ENCODE measurements at regions not wholly inside any gene's neighbourhood (a gene's known extent, or its start where the extent isn't known, plus 50 kb on each side); places are given as distances from the start of the nearest gene placed in this dataset.
"Not testable (repeated sequence)": the region's sequence is repeated elsewhere in the genome, so short reads cannot be mapped to it uniquely, and the experiment has no call there.

- no peak for DNase-seq (ENCODE audit: low spot score)
Measured at GRCh38 chr16:63512910-63513309, 1476.7 kb upstream of the CDH8 start.

DNA sequence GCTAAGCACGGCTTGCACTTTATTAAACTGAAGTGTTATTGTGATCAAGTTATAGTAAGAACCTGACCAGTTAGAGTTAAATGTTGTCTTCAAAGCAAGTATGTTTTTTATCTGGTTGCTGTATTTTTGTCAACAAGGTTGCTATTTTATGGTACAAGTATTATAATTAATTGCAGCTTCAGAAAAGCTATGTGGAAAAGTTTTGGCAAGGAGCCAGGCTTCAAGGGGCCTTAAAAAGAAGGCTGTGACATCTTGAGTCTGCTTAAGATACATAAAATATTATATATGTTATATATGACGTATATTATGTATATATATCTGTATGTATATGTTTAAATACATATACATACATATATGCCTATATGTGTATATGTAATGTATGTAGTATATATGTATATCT lies 1461.2 kb upstream of the CDH8 start:
- no peak for DNase-seq (ENCODE audit: low spot score)

GRCh38 chr16:63496282-63496681 lies 1460.0 kb upstream of the CDH8 start:
- DNase-seq (ENCODE audit: low spot score) = no peak

DNA sequence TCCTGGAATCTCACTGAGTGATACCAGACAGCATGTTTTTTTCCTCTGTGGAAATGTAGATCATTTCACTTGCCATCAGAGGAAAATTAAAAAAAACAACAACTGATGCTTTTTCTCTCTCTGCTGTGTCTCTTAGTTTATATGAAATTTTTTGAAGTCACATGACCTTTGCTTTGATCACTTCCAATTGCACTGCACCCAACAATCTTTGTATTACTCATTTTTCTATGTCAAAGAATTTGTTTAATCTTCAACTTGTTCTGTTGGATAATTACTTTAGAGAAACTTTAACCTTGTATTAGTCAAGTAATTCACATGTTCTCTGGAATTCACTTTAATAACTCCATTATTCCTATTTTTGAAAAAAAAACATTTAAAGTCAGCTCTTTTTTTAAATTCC lies 1452.7 kb upstream of the CDH8 start:
- no peak for DNase-seq (ENCODE audit: low spot score)

DNA sequence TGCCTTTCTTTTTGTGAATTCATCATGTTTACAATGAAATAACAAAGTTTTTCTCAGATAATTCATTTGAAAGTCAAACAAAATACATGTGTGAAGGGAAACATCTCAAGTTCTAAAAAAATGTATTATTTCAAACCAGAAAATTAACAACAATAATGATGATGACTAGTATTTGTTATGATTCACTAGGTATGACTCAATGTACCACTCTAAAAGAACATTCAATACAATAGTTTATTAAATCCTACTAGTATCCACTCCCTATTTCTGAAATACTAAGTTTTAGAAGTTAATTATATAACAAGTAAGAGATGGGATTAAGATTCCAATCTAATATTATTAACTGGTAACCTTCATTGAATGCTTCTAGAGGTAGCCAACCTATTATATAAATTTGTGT lies 1444.8 kb upstream of the CDH8 start:
- no peak for DNase-seq (ENCODE audit: low spot score)

DNA sequence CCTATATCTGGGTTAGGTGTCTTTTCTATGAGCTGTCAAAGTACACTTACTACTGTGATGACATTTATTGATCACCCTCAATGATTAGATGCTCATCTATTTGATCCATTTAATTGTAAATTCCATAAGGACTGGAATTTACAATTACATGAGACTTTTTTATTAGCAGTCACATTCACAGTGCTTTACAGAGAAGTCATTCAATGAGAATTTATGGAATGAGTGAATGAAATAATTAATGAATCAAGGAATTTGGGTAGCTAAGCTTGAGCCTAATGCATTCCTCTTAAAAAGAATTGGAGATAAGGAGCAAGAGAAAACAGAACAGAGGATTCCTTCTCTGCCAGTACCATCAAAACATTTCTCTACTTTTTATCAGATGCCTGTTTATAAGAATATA lies 1437.5 kb upstream of the CDH8 start:
- DNase-seq (ENCODE audit: low spot score) = no peak

DNA sequence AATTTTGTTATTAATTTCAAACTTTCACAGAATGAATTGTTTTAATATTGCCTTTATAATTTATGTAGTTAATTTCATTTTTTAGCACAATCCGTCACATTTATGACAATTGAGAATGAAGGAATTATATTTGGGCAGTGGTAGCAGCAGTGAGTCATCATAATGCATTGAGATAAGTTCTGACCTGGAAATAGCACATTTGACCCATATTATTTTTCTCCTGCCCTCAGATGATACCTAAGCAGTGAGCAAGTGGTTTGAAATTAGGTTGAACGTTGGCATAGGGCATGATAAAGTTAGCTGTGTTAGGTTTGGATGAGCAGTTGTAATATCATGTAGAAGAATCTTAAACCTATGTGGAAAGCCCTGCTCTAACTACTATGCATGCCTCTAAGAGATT lies 1431.3 kb upstream of the CDH8 start:
- DNase-seq (ENCODE audit: low spot score) = no peak

GRCh38 chr16:63462316-63462715 lies 1426.1 kb upstream of the CDH8 start:
- no peak for DNase-seq (ENCODE audit: low spot score)

DNA sequence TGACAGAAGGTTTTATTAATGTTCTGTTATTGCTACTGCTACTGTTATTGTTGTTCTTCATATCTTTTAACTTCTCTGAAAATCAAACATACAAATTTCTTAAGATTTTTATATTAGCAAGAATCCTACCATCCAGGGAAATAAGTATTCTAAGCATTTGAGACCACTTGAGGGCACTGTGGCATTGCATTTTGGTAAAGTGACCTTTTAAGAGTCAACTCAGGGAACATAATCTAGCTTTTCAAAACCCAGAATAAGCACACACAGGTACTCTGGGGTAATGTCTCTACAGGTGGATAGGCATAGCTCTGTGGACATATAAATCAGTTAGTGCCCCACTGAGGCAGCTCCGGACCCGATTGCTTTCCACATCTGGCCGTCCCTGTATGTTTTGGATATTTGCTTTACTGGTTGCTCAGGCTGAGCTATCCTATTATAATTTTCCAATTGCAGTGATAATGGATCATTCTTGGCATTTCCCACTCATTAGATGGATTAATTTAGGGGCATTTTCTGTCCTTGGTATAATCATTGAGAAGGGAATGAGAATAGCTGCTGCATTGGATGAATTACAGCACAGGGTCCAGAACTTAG lies 1425.1 kb upstream of the CDH8 start:
- peak; percentile 13 for DNase-seq (ENCODE audit: low spot score)

GRCh38 chr16:63458846-63459245 lies 1422.6 kb upstream of the CDH8 start:
- no peak for DNase-seq (ENCODE audit: low spot score)

DNA sequence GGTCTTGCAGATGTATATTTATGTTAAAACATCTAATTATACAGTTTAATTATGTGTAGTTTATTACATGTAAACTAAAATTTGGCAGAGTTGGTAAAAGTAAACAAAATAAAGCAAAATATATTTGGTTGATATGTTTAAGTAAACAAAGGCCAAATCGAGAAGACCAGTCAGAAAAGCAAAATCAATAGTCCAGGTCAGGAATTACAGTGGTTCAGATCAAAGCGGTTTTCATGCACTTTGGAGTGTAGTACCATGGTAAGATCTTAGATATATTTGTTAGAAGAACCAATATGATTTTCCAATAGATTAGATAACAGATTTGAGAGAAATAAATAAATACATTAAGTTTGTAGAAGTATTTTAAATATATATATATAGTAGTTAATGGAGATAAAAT lies 1421.6 kb upstream of the CDH8 start:
- no peak for DNase-seq (ENCODE audit: low spot score)

DNA sequence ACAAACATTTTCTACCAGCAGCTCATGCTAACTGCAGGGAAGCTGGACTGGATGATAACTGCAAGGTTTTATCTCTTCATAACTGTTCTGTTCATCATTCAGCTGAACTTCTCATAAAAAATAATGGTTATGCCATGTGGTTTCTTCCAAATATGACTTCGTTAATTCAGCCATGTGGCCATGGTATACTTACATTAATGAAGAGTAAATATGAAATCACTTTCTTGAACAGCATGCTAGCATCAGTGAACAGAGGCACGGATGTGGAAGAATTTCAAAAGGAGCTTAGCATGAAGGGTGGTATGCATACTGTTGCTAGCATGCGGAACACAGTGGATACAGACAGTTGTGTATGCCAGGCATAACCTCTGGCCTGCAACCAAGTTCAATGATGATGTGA lies 1417.0 kb upstream of the CDH8 start:
- no peak for DNase-seq (ENCODE audit: low spot score)

- no peak for DNase-seq (ENCODE audit: low spot score)
Measured at GRCh38 chr16:63447121-63447520, 1410.9 kb upstream of the CDH8 start.

GRCh38 chr16:63442246-63442645 lies 1406.0 kb upstream of the CDH8 start:
- no peak for DNase-seq (ENCODE audit: low spot score)

GRCh38 chr16:63426275-63426870 lies 1390.1 kb upstream of the CDH8 start:
- no peak for DNase-seq (ENCODE audit: low spot score)

- DNase-seq (ENCODE audit: low spot score) = no peak
Measured at GRCh38 chr16:63422715-63423114, 1386.5 kb upstream of the CDH8 start.

- DNase-seq (ENCODE audit: low spot score) = no peak
Measured at GRCh38 chr16:63416712-63417111, 1380.5 kb upstream of the CDH8 start.

DNA sequence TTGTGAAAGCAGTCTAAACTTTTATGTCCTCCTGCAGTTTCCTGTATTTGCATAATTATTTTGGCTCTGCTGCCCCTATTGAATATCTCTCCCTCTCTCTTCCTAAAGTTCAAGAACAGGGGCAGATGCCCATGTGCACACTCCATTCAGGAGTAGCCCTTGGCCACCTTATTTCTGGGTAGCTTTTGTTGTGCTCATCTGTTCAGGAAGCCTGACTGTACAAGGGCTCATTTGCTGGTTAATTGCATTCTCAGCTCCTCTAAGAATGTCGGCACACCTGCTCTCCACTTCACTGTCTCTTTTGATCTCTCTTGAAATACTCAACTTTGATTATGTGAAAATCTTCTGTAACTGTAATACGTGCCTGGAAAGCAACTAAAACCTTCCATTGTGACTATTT lies 1378.8 kb upstream of the CDH8 start:
- DNase-seq (ENCODE audit: low spot score) = no peak

DNA sequence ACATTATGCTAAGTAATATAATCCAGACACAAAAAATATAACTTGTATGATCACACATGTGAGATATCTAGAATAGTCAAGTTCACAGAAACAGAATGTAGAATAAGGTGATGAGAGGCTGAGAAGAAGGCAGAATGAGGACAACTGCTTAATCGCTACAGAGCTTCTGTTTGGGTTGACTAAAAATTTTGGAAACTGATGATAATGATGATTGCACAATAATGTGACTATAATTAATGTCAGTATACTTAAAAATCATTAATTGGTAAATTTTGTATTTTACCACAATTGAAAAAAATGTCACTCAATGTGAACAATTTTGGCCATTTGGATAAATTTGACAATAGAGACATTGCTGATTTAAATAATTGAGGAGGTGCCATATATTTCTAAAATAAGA lies 1374.4 kb upstream of the CDH8 start:
- no peak for DNase-seq (ENCODE audit: low spot score)

- DNase-seq (ENCODE audit: low spot score) = no peak
Measured at GRCh38 chr16:63403792-63404191, 1367.6 kb upstream of the CDH8 start.

DNA sequence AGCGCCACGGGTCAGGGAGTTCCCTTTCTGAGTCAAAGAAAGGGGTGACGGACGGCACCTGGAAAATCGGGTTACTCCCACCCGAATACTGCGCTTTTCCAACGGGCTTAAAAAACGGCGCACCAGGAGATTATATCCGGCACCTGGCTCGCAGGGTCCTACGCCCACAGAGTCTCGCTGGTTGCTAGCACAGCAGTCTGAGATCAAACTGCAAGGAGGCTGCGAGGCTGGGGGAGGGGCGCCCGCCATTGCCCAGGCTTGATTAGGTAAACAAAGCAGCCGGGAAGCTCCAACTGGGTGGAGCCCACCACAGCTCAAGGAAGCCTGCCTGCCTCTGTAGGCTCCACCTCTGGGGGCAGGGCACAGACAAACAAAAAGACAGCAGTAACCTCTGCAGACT lies 1352.0 kb upstream of the CDH8 start:
- not testable (repeated sequence) for DNase-seq (ENCODE audit: low spot score)

GRCh38 chr16:63385714-63386432 lies 1349.6 kb upstream of the CDH8 start:
- DNase-seq (ENCODE audit: low spot score) = no peak

GRCh38 chr16:63373744-63374143 lies 1337.5 kb upstream of the CDH8 start:
- DNase-seq (ENCODE audit: low spot score) = no peak

DNA sequence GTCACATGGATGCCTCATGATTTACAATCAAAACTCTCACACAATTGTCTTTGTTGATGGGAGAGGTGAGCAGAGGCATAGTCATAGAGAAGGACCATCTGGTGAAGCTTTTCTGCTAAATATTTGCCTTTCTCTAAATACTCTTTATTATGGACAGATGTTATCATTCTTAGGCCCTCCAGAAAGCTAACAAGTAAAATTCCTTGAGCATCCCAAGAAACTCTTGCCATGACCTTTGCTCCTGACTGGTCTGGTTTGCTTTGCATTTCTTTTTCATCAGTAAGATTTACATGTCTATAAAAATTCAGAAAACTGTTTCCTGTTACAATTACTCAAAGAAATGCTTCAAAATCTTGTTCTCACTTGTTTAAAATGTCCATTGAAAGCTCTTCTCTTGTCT lies 1336.6 kb upstream of the CDH8 start:
- no peak for DNase-seq (ENCODE audit: low spot score)

All from mucosa of gallbladder (tissue), 1 donor.